Large intestine (tissue), 3 donors: ENCODE measurements at regions not wholly inside any gene's neighbourhood (a gene's known extent, or its start where the extent isn't known, plus 50 kb on each side); places are given as distances from the start of the nearest gene placed in this dataset.

Source experiments
- DNase-seq, 2 donors: peaks; one replicate each; pipeline versions ENCODE4 v3.0.0 to v3.0.0-alpha.2; 2013
- H3K27ac ChIP-seq: one replicate; pipeline ENCODE4 v1.5.1; 2013; ENCODE audit warnings: low read length
- H3K27me3 ChIP-seq: 2 replicates; pipeline ENCODE4 v1.6.1; 2013; ENCODE audit warnings: low read length; ENCODE audit not compliant: control insufficient read depth, insufficient read depth
- H3K36me3 ChIP-seq: 2 replicates; pipeline ENCODE4 v1.6.1; 2013; ENCODE audit warnings: low read length; ENCODE audit not compliant: control insufficient read depth, insufficient read depth
- H3K4me1 ChIP-seq: one replicate; pipeline ENCODE4 v1.6.1; 2013; ENCODE audit warnings: low read length; ENCODE audit not compliant: control insufficient read depth, insufficient read depth
- H3K4me3 ChIP-seq: one replicate; pipeline ENCODE4 v1.5.1; 2013; ENCODE audit warnings: low read length
- H3K9me3 ChIP-seq: one replicate; pipeline ENCODE4 v1.6.1; 2013; ENCODE audit warnings: mild to moderate bottlenecking, low read depth, low read length, moderate library complexity; ENCODE audit not compliant: control insufficient read depth
- whole genome bisulfite sequencing: methylation state at CpG from one replicate; pipeline ENCODE4 v1.1.5; 2013; ENCODE audit warnings: low lambda C conversion rate; ENCODE audit not compliant: insufficient coverage; 5-methylcytosine and 5-hydroxymethylcytosine counted together

- H3K9me3 ChIP-seq, result no peaks in the 10 kb centered on the region
Measured at GRCh38 chr2:128477026-128477820, 158.6 kb upstream of the HS6ST1 start.

GRCh38 chr2:128477891-128478290 lies 159.2 kb upstream of the HS6ST1 start:
- H3K4me1 ChIP-seq, result peaks cover 4% of the 10 kb centered on the region
- H3K9me3 ChIP-seq, result no peaks in the 10 kb centered on the region
- no peak overlapping the region for H3K4me3 ChIP-seq
- H3K36me3 ChIP-seq, result no peaks in the 10 kb centered on the region
- H3K27me3 ChIP-seq, result no peaks in the 10 kb centered on the region
- H3K27ac ChIP-seq, result no peak overlapping the region
- 100% methylated on average over 2 of the region's 2 CpGs for WGBS
- DNase-seq, result no peak

More at GRCh38 chr2:128477026-128477820, 158.6 kb upstream of the HS6ST1 start:
- DNase-seq, result no peak
- Histone ChIP-seq H3K27ac (no peak overlapping the region), H3K27me3 (no peaks in the 10 kb centered on the region), H3K4me1 (peaks cover 4% of the 10 kb centered on the region), H3K4me3 (no peak overlapping the region), H3K36me3 (no peaks in the 10 kb centered on the region)
- WGBS, result no CpG with 5 or more reads among the region's 12 CpGs

GRCh38 chr2:128485761-128486639 lies 167.3 kb upstream of the HS6ST1 start:
- H3K4me1 ChIP-seq, result no peaks in the 10 kb centered on the region
- no peaks in the 10 kb centered on the region for H3K9me3 ChIP-seq
- H3K27me3 ChIP-seq, result peaks cover 6% of the 10 kb centered on the region
- H3K36me3 ChIP-seq, result no peaks in the 10 kb centered on the region
- 100% methylated on average over 2 of the region's 34 CpGs for WGBS
- no peak overlapping the region for H3K4me3 ChIP-seq
- no peak for DNase-seq
- no peak overlapping the region for H3K27ac ChIP-seq

- H3K27me3 ChIP-seq, result peaks cover 6% of the 10 kb centered on the region
- H3K4me3 ChIP-seq, result no peak overlapping the region
- H3K4me1 ChIP-seq, result no peaks in the 10 kb centered on the region
- DNase-seq, result no peak
- no peaks in the 10 kb centered on the region for H3K9me3 ChIP-seq
- no CpG with 5 or more reads among the region's 15 CpGs for WGBS
- H3K27ac ChIP-seq, result no peak overlapping the region
- no peaks in the 10 kb centered on the region for H3K36me3 ChIP-seq
Measured at GRCh38 chr2:128486640-128487375, 168.1 kb upstream of the HS6ST1 start.

- H3K4me1 ChIP-seq, result no peaks in the 10 kb centered on the region
- WGBS, result no CpG with 5 or more reads among the region's 3 CpGs
- DNase-seq, result no peak
- H3K27ac ChIP-seq, result no peak overlapping the region
- H3K9me3 ChIP-seq, result peaks cover 2% of the 10 kb centered on the region
- peaks cover 6% of the 10 kb centered on the region for H3K27me3 ChIP-seq
- no peaks in the 10 kb centered on the region for H3K36me3 ChIP-seq
- no peak overlapping the region for H3K4me3 ChIP-seq
Measured at GRCh38 chr2:128487650-128488387, 169.2 kb upstream of the HS6ST1 start.

- no peak for DNase-seq
- H3K36me3 ChIP-seq, result no peaks in the 10 kb centered on the region
- no peak overlapping the region for H3K4me3 ChIP-seq
- H3K9me3 ChIP-seq, result peaks cover 8% of the 10 kb centered on the region
- no peak overlapping the region for H3K27ac ChIP-seq
- no CpG with 5 or more reads among the region's 2 CpGs for WGBS
- peaks cover 11% of the 10 kb centered on the region for H3K27me3 ChIP-seq
- no peaks in the 10 kb centered on the region for H3K4me1 ChIP-seq
Measured at GRCh38 chr2:128488434-128488833, 169.8 kb upstream of the HS6ST1 start.

GRCh38 chr2:128489526-128490273 lies 171.0 kb upstream of the HS6ST1 start:
- WGBS, result 48% methylated on average over 4 of the region's 9 CpGs
- Histone ChIP-seq H3K4me1 (no peaks in the 10 kb centered on the region), H3K27me3 (peaks cover 16% of the 10 kb centered on the region), H3K36me3 (no peaks in the 10 kb centered on the region), H3K27ac (no peak overlapping the region), H3K4me3 (no peak overlapping the region), H3K9me3 (peaks cover 9% of the 10 kb centered on the region)
- DNase-seq, result no peak

GRCh38 chr2:128490321-128490720 lies 171.7 kb upstream of the HS6ST1 start:
- no peak for DNase-seq
- no peak overlapping the region for H3K27ac ChIP-seq
- peaks cover 9% of the 10 kb centered on the region for H3K9me3 ChIP-seq
- no peaks in the 10 kb centered on the region for H3K36me3 ChIP-seq
- peaks cover 16% of the 10 kb centered on the region for H3K27me3 ChIP-seq
- no peaks in the 10 kb centered on the region for H3K4me1 ChIP-seq
- WGBS, result 60% methylated on average over 2 of the region's 5 CpGs
- H3K4me3 ChIP-seq, result no peak overlapping the region

- Histone ChIP-seq H3K27ac (no peak overlapping the region), H3K36me3 (no peaks in the 10 kb centered on the region), H3K27me3 (peaks cover 16% of the 10 kb centered on the region), H3K4me1 (no peaks in the 10 kb centered on the region), H3K4me3 (no peak overlapping the region), H3K9me3 (peaks cover 9% of the 10 kb centered on the region)
- no CpG with 5 or more reads among the region's 12 CpGs for WGBS
- no peak for DNase-seq
Measured at GRCh38 chr2:128490881-128491691, 172.4 kb upstream of the HS6ST1 start.
